ENCODE measurements at regions not wholly inside any gene's neighbourhood (a gene's known extent, or its start where the extent isn't known, plus 50 kb on each side); places are given as distances from the start of the nearest gene placed in this dataset.
"Not testable (repeated sequence)": the region's sequence is repeated elsewhere in the genome, so short reads cannot be mapped to it uniquely, and the experiment has no call there.

DNA sequence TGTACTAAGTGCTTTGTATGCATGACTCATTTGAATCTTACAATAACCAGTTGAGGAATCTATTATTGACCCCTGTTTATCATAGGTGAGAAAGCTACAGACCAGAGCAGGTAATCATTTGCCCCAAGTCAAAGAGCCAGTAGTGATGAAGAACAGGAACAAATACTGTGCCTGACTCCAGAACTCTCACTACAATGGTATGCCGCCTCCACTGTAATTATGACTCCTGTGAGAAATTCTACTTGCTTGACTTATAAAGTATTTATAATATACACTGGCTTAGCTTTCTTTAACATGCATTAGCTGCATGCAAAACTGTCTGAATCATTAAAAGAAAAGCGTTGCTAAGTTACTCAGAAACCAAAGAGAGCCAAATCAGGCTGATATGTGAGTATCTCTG, 92.6 kb downstream of the ZNF281 start:
- no peak for DNase-seq (ENCODE audit: low spot score)

DNA sequence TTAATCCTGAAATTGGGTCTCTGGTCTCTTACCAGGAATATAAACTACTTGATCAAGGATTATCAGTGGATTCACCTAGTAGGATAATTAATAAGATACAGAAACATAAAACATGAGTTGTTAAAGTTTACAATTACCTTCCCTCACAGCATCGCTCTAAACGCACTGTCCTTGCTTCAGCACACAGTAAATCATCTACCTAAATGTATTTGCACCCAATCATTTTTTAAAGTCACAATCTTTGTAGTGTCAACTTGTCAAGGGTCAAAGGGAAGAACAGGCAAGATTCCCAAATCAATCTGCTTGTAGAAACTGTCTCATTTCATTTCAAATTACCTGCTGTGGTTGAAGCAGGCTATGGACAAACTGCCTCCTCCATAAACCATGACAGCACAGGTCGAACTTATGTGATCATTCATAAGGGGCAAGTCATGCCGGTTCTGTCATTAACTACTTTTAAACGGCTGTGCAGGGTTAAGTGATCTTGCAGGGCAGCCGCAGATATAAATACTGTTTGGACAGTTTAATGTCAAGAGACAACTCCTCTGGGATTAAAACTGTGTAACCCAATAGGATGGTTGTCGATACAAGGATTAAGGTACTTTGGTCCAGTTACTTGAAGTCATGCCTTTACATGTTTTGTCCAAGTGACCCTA, 93.6 kb downstream of the ZNF281 start:
- no peak for DNase-seq (ENCODE audit: low spot score)

DNA sequence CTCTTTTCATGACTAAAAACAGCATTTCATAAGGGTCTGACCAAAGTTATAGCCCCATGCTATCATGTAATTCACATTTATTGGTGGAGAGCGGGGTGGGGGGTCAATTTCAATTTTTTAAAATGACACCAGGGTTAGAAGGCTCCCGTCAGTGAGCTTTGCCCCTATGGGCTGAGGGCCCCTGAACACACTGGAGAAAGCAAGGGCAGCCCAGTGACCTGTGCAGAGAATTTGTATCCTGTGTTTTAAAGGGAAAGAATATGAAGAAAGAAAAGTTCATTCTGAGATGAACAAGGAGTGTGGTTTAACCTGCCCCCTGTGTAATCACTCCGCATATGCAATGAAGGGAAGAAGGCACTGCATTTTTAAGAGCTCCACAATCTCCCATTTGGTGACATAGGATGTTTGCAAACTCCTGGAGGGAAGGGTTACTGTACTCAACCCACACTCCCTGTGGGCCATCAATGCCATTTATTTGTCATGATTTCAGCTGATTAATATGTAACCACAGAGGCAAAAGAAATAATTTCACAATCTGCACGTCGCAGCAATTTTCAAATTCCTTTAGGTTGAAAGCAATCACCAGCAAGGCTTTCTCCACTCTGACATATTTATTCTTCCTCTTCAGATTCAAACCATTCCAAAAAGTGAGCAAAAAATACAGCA, 95.6 kb downstream of the ZNF281 start:
- no peak for DNase-seq (ENCODE audit: low spot score)

DNA sequence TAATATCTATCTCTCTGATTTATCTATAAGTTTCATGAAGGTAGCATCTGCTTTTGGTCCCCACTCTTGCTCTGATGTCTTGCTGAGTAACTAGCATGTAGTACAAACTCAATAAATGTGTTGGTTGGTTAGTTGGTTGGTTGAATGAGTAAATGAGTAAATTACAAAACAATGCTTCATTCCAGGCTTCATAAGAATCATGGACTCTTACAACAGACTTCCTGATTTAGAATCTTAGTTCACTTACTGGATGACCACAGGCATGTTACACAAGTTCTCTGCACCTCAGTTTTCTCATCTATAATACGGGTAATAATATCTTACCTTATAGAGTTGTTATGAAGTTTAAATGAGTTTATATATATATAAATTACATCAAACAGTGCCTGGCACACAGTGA, 98.6 kb downstream of the ZNF281 start:
- no peak for DNase-seq (ENCODE audit: low spot score)

DNA sequence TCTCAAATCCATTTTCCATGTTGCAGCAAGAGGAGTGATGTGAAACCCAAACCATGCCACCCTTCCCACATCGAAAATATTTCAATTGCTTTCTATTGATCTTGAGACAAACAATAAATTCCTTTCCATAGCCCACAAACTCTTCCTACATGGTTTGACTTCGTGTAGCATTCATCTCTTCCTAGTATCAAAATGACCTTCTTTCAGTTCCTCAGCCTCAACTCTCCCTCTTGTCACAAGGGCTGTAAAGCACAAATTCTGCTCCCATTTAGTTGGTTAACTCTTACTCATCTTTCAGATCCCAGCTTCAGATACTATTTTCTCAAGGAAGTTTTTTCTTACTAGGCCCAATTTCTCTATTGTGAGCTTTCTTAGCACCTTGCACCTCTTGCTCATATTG, 99.0 kb downstream of the ZNF281 start:
- DNase-seq (ENCODE audit: low spot score) = no peak

DNA sequence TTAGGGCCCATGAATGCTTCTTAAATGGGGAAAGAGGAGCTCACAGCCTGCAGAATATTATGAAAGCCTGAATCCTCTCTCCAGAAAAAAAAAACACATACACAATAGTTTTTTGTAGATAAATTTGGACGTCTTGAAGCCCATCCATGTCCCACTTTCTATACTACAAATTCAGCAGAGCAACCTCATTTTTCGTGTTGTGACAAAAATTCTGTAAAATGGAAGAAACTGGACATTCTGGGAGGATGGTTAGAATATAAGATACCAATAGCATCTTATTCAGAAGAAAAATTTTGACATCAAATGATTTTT, 102.1 kb downstream of the ZNF281 start:
- no peak for DNase-seq (ENCODE audit: low spot score)

DNA sequence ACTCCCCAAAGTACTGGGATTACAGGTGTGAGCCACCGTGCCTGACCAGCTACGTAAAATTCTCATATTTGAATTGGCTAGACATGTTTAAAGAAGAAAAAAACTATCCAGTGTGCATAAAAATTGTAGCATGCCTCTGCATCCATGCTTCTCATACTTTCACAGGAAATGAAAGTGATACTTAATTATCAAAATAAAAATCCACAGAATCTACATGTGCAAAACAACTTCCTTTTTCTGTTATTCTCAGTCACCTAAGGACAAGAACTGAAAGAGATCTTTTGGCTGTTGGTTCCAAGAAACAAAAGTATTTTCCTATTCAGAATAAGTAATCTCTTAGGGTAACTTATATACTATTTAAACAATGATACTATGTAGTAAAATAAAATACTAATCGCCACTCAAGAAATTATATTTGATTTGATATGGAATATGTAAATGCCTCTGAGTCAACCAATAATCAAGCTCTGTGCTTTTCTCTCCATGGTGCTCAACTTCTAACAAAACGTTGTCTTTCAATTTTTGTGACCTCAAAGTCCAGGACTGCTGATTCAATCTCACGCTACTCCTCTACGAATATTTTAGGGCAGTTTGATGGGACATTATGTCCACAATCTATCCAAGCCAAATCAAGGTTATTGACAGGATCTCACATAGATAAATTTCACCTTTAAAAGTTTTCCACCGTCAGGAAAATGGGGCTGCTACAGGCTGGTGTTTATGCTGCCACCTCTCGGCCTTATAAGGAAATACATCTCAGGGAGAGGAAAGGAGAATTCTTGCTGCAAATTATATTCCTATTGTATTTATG, 102.7 kb downstream of the ZNF281 start:
- DNase-seq (ENCODE audit: low spot score) = peak; percentile 39

DNA sequence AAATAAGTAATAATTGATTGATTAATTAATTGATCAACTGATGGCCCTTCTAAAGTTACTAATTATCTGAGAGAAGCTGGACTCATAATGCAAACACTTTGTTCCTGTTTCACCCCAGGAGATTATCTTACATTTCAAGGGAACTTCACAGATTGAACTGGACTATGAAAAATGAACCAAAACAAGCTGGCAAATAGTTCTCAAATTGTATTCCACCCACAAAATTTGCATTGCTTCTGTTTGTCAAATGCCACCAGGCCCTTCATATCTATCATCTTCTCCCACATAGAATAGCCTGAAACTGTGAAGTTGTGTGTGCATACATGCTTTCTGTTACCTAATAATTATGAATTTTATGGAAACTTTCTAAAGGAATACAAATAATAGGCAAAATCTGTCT, 104.0 kb downstream of the ZNF281 start:
- no peak for DNase-seq (ENCODE audit: low spot score)

DNA sequence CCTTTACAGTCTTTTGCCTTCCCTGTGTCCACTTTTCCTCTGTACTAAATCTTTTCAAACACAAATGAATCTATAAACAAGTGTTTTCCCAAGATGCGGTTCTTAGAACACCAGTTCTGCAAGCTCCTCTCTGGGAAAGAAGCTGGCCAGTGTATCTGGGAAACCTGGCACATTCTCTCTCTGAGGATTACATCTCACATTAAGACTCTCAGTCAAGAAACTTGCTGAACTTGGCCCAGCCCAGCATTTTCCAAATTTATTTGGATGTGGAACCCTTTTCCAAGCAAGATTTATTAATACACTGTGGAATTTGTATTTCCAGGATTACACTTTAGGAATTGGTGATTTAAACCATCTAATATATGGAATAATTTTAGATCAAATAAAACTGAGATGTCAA, 105.7 kb downstream of the ZNF281 start:
- no peak for DNase-seq (ENCODE audit: low spot score)

DNA sequence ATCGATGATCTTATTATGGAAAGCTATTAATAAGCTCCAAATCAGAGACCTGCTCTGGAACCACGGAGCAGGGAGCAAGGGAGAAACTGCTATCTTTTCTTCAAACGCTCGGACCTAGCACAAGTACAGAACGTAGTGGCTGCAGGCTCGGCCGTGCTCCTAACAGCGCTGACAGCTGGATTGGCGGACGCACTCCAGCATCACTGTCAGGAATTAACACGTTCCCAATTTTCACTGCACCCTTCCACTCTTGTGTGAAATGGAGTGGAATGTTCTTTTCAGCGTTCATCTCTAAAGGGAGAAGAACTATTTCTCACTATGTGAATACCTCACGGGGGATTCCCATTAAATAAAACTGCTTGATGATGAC, 106.9 kb downstream of the ZNF281 start:
- DNase-seq (ENCODE audit: low spot score) = no peak

DNA sequence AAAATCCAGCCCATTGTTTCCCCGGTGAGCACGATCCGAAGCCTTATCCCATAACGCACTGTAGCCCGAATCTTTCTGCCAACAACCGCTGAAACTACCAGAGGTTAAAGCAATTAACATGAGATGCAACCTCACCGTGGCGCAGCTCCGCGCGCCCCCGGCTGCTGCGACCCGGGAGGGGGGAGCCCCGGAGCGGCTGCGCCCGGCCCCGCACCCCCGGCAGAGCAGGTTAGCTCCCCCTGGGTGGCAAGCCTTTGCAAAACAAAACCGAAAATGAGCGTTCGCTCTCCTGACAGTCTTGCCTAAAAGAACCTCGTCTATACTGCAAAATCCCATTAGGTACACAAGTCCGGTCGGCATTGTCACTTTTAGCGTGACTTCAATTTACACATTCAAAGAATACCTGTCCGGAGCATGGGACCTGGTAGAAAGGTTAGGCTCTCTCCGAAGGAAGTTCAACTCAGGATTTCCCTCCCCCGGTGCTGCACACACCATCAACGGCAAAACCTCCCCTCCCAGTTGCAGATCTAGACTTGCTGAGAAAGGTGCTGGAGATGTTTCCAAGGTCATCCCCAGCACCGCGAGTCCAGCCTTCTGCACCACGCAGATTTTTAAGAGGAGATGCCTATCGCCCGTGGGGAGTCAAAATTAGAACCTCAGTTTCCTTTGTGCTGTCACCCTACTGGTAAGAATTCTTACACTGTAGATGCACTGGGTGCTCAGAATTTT, 107.5 kb downstream of the ZNF281 start:
- DNase-seq (ENCODE audit: low spot score) = no peak

DNA sequence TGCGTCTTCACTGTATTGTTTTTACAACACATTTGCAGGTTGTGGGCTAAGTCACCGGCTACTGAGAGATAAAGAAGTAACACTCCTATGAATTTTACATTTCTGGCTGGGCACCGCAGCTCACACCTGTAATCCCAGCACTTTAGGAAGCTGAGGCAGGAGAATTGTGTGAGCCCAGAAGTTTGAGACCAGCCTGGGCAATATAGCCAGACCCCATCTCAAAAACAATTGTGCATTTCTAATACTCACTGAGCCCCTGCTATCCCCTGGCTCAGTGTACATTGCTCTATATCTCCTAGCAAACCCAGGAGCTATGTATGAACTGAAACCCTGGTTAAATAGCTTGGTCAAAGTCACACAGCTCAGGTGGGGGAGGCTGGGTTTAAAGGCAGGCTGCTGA, 108.7 kb downstream of the ZNF281 start:
- DNase-seq (ENCODE audit: low spot score) = no peak

DNA sequence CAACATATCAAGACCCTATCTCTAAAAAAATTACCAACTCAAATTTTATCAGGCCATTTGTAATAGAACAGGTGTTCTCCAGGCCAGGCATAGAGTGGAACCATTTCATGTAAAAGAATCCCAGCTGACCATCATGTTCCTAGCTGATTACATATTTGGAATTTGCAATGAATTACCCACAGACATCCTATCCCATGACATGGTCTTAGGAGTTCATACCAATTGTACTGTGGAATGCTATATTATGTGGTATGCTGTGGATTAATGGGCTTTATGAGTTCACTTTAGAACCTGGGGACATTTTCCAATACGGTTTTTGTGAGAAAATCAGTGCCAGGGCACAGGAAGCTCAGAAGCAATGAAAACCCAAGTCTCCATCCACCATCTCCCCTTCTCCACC, 110.3 kb downstream of the ZNF281 start:
- DNase-seq (ENCODE audit: low spot score) = no peak

DNA sequence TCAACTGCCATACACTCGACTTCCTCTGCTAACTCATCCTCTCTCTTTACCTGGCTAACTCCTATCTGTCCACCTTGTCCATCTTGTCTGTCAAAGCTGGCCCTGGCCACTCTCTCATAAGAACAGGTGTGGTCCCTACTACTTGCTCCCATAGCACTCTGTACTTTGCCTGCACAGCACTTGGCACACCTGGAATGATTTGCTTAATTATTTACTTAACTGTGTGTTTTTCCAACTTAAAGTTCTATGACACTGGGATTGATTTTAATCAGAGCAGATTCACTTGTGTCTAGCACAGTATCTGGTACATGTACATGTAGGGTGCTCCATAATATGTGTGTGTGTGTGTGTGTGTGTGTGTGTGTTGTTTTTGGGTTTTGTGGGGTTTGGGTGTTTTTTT, 111.6 kb downstream of the ZNF281 start:
- DNase-seq (ENCODE audit: low spot score) = no peak

DNA sequence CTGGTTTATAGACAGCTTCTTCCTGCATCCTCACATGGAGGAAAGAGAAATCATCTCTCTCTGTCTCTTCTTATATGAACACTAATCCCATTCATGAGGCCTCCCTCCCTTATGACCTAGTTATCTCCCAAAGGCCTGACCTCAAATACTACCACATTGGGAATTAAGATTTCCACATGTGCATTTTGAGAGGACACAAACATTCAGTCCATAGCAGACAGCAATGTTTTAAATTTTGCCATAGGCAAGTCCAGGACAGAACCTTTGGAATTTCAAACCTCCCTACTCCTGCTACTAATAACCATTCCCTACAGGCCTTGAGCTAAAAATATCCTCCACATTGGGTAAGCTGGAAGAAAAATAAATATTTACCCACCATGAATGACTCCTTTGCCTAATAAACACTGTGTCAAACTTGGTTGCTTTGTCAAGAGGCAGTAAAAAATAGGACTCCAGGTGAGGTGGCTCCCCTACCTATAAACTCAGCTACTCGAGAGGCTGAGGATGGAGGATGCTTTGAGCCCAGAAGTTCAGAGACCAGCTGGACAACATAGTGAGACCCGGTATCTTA, 113.7 kb downstream of the ZNF281 start:
- no peak for DNase-seq (ENCODE audit: low spot score)

DNA sequence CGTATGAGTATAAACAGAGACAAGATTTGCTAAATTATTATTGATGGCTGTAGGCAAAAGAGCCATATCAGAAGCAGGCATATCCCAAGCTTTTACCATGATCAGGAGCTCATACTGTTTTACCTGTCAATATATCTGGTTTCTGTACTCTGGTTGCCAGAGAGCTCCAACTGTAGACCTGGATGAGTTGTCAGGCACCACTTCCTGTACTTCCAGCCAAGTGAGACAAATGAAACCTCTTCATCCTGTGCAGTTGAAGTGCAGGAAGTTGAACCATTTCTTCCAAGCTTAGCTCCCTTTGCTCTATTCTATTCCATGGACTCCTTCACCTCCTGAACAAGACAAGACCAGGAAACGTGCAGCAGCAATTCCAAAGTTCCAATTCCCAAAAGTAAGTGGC, 115.6 kb downstream of the ZNF281 start:
- no peak for DNase-seq (ENCODE audit: low spot score)

DNA sequence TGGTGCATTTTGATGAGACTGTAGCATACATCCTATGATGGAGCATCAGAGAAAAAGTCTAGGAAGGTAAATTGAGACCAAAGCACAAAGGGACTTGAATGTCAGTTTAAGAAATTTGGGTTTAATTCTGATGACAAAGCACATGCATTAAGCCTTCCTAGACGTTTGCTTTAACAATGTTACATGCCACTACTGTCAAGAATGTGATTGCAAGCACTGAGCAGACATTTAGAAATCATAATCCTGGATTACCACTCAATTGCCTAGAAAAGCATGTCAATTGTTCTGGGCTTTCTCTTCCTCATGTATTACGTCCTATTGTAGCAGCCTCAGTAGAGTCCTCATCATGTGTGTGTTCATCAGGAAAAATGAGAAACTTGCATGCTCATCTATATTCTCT, 117.1 kb downstream of the ZNF281 start:
- DNase-seq (ENCODE audit: low spot score) = no peak

DNA sequence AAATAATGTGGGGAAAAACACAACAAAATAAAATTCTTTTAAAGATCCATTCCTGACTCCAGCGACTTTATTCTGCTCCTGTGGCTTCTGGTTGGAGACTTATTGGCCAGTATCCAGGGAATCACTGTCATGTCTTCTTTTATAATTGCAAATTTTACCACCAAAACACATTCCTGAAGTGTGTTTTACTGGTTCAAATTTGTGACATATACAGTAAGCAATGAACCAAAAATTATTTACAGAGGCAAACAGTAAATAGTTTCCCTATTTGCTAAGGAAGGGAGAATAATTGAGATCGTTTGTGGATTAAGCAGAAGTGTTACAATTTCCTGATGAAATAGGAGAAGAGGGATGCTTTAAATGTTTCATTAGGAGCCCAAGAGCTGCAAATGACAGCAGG, 118.7 kb downstream of the ZNF281 start:
- DNase-seq (ENCODE audit: low spot score) = no peak

DNA sequence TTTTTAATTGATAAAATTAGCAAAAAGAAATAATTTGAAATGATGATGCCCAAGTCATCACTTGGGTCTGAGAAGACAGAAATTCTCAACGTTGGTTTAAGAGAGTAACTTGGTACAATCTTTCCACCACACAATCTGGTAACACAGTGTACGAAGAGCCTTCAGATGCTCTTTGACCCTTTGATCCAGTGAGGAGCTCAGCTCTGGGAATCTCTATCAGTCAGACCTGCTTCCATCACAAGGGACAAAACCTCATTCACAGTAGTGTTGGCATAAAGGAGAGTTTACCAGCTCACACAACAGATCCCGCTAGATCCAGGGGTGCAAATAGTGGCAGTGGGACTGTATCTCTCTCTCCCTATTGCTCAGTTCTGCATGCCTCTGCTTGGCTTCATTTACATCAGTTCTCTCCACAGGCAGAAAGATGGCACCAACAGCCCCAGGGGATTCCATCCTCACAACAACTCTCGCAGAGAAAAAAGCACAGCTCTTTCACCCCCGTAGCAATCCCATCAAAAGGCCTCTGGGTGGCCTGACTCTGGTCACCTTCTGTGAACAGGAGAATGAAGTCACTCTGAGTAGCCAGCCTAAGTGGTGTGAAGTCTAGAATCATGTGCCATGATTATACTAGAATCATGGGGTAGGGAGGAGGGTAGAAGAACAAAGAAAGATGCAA, 119.7 kb downstream of the ZNF281 start:
- DNase-seq (ENCODE audit: low spot score) = no peak

DNA sequence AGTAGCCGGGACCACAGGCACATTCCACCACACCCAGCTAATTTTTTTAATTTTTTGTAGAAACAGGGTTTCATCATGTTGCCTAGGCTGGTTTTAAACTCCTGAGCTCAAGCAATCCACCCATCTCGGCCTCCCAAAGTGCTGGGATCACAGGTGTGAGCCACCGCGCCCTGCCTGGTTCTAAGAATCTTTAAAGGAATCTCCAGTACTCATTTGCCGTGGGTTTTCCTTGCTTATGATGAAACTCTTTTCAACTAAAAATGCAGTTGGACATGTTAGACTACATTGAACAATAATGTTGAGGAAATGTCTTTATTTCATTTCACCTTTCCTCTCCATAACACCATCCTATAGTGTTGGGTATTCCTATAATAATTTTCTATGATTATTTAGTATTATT, 121.6 kb downstream of the ZNF281 start:
- DNase-seq (ENCODE audit: low spot score) = no peak

DNA sequence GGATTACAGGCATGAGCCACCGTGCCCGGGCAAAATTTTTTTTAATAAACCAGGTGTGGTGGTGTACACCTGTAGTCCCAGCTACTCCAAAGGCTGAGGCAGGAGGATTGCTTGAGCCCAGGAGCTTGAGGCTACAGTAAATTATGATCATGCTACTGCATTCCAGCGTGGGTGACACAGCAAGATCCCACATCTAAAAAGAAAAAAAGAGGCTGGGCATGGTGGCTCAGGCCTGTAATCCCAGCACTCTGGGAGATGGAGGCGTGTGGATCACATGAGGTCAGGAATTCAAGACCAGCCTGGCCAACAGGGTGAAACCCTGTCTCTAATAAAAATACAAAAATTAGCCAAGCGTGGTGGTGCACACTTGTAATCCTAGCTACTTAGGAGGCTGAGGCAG, 125.6 kb downstream of the ZNF281 start:
- not testable (repeated sequence) for DNase-seq (ENCODE audit: low spot score)

DNA sequence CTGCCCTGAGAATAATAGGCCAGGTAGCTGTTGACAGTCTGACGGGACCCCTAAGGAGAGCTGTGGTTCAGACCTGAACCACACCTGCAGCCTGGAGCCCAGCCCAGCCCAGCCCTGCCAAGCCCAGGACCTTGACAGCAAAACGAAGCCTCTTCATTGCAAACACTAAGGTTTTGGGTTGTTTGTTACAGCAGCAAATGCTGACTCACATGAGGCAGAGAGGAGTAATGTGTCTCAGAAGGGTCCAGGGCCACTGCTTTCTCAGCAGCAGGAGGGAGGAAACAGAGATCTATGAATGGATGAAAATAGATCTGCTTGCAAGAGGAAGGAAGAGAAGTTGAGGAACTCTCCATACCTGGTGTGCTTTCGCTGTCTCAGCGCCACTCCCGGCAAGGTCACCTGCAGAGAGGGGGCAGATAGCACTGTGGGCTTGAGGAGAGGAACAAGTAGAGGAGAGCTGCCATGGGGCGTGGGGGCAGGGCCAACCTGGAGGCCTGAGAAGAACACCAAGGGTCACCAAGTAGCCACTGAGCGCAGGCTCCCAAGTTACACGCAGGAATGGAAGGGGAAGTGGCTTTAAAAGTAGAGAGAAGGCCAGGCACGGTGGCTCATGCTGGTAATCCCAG, 127.2 kb downstream of the ZNF281 start:
- DNase-seq (ENCODE audit: low spot score) = no peak

Measured in hematopoietic multipotent progenitor cell treated with erythropoietin and hydrocortisone succinate and interleukin-3 and kit ligand, for 17 days (in vitro differentiated cells).